Kidney glomerular epithelial cell (primary cell): ENCODE measurements at regions not wholly inside any gene's neighbourhood (a gene's known extent, or its start where the extent isn't known, plus 50 kb on each side); places are given as distances from the start of the nearest gene placed in this dataset.
A peak's percentile ranks its signal among the peaks of the same experiment; 100 is the strongest.

Source experiments
- DNase-seq: peaks from one replicate; lab custom pipeline; 2025; lab: John Stamatoyannopoulos, UW

DNA sequence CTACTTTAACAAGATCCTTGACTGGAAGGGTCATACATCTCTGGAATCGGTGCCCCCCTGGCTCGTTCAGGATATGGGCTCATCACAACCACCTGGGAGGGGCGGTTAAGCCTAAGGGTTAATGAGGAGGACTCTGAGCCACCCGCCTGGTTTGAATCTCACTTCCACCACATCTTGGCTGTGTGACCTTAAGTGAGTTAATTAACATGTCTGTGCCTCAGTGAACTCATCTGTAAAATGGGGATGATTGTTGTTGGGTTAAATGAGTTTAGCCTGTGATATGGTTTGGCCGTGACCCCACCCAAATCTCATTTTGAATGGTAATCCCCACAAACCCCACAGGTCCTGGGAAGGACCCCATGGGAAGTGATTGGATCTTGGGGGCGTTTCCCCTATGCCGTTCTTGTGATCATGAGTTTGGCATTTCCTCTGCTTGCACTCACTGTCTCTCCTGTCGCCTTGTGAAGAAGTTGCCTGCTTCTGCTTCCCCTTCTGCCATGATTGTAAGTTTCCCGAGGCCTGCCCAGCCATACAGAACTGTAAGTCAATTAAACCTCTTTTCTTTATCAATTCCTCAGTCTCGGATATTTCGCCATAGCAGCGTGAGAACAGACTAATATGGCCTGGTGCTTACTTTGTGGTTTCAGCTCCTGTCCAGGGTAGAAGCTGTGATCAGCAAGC lies 214.0 kb upstream of the CIBAR2 start:
- no peak for DNase-seq

DNA sequence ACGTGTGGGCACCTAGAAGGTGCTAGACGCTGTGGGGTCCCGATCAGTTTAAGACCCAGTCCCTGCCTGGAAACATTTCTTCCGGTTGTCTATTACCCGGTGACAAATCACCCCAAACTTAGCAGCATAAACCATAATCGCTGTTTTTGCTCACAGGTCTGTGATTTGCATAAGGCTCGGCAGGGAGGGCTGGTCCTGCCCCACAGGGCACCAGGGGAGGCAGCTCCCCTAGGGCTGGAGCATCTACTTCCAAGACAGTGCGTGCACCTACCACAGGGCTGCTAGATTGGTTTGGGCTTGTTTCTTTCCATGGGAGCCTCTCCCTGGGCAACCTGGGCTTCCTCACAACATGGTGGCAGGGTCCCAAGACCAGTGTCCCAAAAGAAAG lies 214.5 kb upstream of the CIBAR2 start:
- DNase-seq, result no peak

DNA sequence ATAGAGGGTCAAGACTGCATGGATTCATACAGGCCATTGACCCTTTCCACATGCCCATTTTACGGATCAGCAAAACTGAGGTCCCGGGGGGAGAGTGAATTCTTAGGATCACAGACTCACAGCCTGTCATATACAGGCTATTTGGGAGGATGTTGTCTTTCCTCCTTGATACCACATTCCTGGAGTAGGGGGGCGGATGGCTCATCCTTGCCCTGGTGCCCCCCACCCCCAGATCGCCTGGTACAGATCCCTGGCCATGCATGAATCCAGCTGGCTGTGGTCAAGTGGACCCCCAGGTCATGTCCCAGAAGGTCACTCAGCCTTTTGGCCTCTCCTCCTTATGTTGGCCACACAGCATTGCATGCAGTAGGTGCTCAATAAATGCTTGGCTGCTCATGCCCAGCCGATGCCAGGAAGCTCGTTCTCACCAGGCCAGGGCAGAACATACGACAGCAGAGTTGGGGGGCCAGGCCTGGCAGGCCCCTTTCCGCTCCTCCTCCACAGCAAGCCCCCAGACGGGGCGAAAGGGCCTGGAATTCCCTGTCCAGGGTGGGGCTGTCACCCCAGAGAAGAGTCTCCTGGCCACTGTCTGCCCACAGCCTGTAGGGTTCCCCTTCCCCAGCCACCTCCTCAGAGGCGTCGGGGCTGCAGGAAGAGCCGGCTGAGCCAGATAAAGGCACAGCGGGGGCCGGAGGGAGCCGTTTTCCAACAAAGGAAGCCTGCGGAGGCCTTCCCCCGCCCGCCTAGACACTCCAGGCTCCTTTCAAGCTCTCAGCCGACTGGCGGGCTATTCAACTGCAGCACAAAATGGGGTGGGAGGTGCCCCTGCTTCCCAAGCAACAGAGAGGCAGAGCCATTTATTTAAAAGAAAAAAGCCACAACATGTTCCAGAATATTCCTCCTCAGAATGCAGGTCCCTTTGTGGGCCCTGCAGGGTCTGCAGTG lies 215.7 kb upstream of the CIBAR2 start:
- DNase-seq, result no peak

DNA sequence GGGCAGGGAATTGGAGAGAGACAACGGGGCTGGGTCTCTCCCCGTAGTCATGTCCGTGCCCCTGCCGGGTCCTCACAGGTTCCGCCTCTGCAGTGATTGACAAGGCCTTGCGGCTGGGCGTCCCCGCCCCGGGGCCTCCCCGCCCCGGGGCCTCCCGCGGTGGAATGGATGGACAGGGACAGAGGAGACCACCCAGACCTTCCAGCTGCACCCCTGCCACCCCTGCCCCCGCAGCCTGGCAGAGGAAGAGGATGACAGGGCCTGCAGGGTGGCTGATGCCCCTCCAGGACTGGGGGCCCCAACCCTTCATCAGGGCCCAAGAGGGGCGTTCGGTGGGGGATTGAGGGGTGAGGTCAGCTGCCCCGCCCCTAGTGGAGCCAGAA lies 216.4 kb upstream of the CIBAR2 start:
- no peak for DNase-seq

GRCh38 chr16:85329059-85329812 lies 217.0 kb upstream of the CIBAR2 start:
- DNase-seq, result no peak

DNA sequence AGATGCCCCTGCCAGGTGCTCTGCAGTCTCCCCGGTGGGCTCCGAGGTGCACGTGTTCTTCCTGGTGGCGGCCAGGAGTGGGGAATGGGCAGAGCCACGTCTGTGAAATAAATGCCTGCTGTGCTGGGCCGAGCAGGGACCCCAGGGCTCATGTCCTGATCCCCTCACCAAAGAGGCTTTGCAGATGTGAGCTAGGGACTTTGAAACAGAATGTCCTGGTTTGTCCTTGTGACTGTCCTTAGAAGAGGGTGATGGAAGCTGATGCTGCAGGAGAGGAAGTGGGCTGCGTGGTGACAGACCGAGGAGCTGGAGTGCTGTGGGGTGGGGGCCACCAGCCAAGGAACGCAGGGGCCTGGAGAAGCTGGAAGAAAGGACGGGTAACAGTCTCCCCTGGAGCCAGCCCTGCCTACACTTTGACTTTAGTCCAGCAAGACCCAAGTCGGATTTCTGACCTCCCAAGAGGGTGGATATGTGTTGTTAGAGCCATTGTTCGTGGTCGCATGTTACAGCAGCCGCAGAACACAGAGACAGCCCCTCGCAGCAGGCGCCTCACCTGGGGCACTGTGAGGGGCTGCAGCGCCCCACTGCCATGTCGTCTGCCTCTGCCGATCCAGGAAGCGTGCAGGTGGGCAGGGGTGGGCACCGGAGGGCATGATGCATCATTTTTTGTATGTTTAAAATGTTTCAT lies 217.9 kb upstream of the CIBAR2 start:
- DNase-seq, result no peak

DNA sequence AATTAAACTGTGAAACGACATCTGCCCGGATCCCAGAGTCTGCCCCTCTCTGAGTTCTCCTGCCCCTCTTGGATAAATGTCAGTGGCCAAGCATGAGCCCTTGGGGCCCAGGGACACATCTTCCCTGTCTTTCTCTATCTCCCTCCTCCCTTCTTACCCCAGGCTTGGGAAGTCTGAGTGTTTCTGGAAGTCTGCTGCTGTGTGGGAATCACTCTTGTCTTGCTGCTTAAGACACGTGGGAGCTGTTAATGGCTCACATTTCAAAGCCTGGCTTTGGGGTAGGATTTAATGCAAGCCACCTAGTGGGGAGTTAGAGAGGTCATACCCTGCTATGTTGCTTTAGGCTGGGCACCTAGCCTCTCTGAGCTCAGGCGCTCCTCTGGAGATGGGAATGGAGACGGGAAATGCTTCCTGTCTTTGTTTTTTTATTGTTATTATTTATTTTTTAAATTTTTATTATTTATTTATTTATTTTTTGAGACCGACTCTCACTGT lies 218.5 kb upstream of the CIBAR2 start:
- DNase-seq, result peak; percentile 59

GRCh38 chr16:85331688-85332087 lies 219.4 kb upstream of the CIBAR2 start:
- no peak for DNase-seq

DNA sequence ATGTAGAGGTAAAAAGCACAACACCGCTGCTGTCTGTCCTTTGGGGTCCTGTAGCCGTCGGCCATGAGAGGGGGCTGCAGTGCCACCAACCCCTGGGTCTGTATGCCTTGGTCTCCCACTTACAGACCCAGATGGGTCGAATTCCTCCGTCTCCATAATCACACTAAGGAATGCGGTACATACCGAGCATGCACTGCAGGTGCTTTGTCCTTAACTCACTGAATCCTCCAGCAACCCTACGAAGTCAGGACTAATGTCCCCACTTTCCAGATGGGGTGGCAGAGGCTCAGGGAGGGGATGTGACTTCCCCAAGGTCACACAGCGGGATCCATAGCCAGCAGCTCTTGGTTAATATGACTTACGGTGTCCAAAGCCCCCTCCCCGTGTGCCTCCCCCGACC lies 219.9 kb upstream of the CIBAR2 start:
- DNase-seq, result no peak

DNA sequence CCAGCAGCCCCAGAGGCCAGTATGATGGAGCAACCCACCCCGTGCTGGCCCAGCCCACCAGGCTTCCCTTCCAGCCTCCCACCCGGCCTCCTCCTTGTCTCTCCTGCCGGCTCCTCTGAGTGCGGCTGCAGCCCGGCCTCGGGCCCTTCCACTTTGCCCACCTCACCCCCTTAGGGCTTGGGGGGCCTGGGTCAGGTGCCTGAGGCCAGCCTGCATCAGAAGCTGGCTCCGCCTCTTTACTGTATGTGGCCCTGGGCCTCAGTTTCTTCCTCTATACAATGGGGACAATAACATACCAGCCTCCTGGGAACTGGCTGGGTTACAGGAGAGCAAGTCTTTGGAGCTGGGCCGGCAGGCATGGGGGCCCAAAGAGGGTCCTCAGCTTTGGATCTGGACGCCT lies 221.1 kb upstream of the CIBAR2 start:
- no peak for DNase-seq

- no peak for DNase-seq
Measured at GRCh38 chr16:85333744-85334640, 221.7 kb upstream of the CIBAR2 start.

- DNase-seq, result peak; percentile 6
Measured at GRCh38 chr16:85334718-85335583, 222.7 kb upstream of the CIBAR2 start.

DNA sequence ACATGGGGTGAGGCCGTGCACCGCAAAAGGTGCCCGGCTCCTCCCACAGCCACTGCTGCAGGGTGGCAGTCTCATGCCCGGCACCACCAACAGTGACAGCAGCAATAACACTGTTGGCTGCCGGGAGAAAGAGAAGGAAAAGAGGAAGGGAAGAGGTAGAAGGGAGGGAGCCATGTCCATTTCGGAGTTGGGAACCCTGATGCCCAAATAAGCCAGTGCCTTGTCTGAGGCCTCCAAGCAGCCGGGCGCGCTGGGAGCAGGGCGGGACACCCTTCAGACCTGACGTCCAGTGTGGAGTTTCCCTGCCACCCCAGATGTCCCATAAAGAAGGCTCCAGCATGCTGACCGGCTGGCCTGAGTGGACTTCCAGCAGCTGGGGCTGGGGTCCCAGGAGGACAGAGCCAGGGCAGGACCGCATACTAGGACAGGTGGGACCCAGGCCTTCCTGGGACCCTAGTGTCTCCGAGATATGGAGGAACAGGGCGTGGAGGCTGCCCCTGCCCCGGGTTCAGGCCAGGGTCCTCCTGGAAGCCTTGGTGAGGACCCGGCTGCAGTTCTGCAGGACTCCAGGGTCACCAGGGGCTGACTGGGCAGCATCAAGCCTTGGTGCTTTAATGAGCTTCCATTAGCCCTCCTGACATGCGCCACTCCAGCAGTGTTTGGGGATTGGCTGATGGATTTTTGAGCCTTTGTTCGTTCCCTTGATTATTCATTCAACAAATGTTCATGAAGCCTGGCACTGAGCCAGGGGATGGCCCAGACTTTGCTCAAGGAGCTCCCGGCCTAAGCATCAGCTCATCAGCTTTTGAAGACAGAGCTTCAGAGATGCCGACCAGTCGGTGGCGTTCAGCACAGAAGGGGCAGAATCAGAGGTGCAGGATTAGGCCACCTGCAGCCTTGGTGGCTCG lies 223.6 kb upstream of the CIBAR2 start:
- no peak for DNase-seq

- no peak for DNase-seq
Measured at GRCh38 chr16:85337910-85338637, 225.8 kb upstream of the CIBAR2 start.

GRCh38 chr16:85338638-85338982 lies 226.3 kb upstream of the CIBAR2 start:
- DNase-seq, result no peak

GRCh38 chr16:85338989-85339685 lies 226.9 kb upstream of the CIBAR2 start:
- no peak for DNase-seq

DNA sequence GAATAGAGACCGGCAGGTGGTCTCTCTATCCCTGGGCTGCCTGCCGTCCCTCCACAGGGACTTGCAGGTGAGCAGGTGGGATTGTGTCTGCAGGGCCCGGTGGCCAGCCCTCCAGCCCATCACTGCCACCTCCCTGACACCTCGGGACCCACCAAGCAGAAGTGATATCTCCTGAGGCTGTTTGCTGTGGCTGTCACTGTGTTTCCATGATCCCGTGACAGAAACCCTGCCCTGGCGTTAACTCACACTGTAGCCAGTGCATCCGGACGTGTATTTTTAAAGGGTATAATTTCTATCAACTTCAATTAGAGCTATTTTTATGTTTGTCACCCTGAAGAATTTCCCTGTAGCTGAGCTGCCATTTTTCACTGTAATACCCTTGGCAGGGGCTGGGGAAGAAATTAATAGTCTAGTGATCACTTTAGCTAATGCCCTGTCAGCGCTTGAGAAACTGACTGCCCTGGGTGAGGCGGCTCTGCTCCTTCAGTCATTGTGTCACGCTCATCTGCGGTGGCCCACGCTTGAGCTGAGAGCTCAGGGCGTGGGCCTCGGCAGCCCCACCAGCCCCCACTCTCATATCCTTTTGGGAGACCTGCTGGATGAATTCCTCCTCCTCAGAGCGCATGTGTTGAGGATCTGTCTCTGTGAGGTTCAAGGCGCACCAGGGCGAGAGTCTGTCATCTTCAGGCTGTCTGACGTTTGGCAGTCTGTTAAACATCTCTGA lies 229.9 kb upstream of the CIBAR2 start:
- DNase-seq, result no peak
